Neuron (in vitro differentiated cells): ENCODE measurements at regions not wholly inside any gene's neighbourhood (a gene's known extent, or its start where the extent isn't known, plus 50 kb on each side); places are given as distances from the start of the nearest gene placed in this dataset.

ENCODE experiments used
- H2AFZ ChIP-seq: one replicate; pipeline ENCODE4 v1.6.1; 2013; ENCODE audit warnings: low read depth, mild to moderate bottlenecking, inconsistent platforms, low read length, moderate library complexity
- H3K27me3 ChIP-seq: one replicate; pipeline ENCODE4 v1.6.1; 2013; ENCODE audit warnings: low read length; ENCODE audit not compliant: insufficient read depth
- H3K36me3 ChIP-seq: one replicate; pipeline ENCODE4 v1.6.1; 2013; ENCODE audit warnings: low read length; ENCODE audit not compliant: insufficient read depth
- H3K4me1 ChIP-seq: one replicate; pipeline ENCODE4 v1.6.1; 2013; ENCODE audit warnings: low read length; ENCODE audit not compliant: insufficient read depth
- H3K4me3 ChIP-seq: 2 replicates; pipeline ENCODE4 v1.5.1; 2013; ENCODE audit warnings: mild to moderate bottlenecking, low read length, moderate library complexity
- H3K9me3 ChIP-seq: one replicate; pipeline ENCODE4 v1.6.1; 2013; ENCODE audit warnings: low read length

DNA sequence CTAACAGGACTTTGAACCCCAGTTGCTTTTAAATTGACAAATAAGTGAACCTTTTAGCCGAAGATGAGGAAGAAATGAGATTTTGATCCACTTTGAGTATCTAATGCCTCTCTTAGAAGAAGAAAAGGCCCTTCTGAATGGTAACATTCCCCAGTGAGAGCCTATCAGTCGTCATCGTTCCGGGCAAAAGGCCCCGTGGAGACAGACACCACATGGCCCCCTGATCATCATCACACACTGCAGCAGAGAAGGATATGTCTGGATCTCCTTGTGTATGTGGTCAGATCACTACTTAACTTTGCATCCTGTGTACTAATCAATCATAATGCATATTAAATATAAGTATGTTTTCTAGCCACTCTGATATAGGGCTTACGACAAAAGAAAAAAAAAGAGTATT lies 87.3 kb upstream of the SMYD2 start:
- H3K4me1 ChIP-seq: peaks cover 26% of the 10 kb centered on the region
- no peaks in the 10 kb centered on the region for H3K27me3 ChIP-seq
- no peaks in the 10 kb centered on the region for H3K36me3 ChIP-seq
- peak overlapping the region; percentile 41 for H3K4me3 ChIP-seq
- H2AFZ ChIP-seq: no peak overlapping the region
- H3K9me3 ChIP-seq: peaks cover 3% of the 10 kb centered on the region

DNA sequence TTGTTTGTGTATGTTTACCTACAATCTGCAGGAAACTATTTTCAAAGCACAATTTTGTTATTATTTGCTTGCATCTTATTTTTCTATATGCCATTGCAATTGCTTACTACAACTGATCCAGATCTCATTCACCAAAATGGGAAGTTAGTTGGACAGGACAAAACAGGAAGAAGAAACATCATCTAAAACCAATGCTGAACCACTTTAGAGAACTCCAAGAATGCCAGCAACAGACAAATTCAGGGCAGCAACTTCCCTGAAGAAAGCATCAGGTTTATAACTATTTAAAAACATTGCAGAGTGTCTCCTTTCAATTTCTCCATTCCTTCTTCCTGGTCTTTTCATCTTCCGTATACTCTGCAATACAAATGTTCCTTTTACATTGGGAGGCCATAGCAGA lies 82.4 kb upstream of the SMYD2 start:
- Histone ChIP-seq H3K4me1 (peaks cover 21% of the 10 kb centered on the region), H3K36me3 (no peaks in the 10 kb centered on the region), H2AFZ (no peak overlapping the region), H3K27me3 (no peaks in the 10 kb centered on the region), H3K4me3 (no peak overlapping the region), H3K9me3 (peaks cover 3% of the 10 kb centered on the region)

DNA sequence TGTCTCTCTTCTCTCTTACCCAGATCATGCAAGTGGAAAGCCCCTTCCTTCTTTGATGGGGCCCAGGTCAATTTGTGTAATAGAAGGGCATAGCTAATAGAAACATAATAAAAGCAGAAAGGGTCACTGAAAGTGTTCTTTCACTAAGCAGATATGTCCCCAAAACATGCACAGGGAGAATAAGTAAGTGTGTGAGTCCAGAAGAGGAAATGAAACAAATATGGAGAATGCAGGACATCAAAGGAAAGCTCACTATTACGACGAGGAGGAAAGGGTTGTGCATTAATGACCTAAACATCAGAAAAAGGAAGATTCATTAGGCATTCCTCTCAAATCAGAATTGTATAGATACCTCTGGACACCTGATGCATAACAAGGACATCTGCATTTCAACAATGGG lies 81.4 kb upstream of the SMYD2 start:
- H3K27me3 ChIP-seq: no peaks in the 10 kb centered on the region
- no peak overlapping the region for H2AFZ ChIP-seq
- H3K4me3 ChIP-seq: no peak overlapping the region
- no peaks in the 10 kb centered on the region for H3K36me3 ChIP-seq
- peaks cover 19% of the 10 kb centered on the region for H3K4me1 ChIP-seq
- H3K9me3 ChIP-seq: peaks cover 3% of the 10 kb centered on the region

DNA sequence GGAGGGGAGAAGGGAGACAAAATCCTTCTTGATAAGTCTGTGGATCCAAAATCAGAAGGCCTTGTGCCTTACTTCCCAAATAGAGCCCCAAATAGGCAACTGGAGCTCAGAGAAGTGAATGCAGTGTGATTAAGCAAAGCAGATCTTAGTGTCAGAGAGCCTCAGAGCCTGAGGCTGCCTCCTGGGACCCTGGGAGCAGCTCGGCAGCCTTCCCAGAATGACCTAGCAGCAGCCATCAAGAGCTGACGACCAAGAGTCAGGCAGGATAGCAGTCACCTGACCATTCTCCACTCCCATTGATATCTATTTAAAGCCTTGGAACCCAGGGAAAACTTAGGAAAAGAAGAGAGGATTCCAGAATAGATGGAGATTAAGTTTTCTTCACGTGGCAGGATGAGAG lies 78.0 kb upstream of the SMYD2 start:
- no peaks in the 10 kb centered on the region for H3K27me3 ChIP-seq

DNA sequence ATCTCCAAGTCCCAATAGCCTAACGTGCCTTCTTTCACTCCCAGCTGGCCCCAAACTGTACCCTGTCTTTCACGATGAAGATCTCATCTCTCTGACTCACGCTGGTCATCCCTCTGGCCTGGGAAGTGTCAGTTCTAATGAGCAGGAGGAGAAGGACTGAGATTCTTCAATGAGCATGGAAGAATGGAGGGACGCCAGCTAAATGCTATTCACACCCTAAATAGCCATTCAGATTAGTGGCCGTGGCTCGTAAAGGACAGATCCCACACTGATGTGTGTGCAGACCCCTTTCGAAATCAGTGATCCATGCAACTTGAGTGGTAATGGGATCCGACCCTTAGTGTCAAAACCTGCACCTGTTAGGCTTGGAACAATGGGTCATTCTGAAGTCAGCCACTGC lies 75.9 kb upstream of the SMYD2 start:
- Histone ChIP-seq H3K36me3 (no peaks in the 10 kb centered on the region), H3K4me3 (no peak overlapping the region), H3K27me3 (no peaks in the 10 kb centered on the region), H3K9me3 (no peaks in the 10 kb centered on the region), H2AFZ (no peak overlapping the region), H3K4me1 (peaks cover 65% of the 10 kb centered on the region)

More for the DNA sequence above, 78.0 kb upstream of the SMYD2 start:
- Histone ChIP-seq H3K4me1 (peaks cover 47% of the 10 kb centered on the region), H3K9me3 (no peaks in the 10 kb centered on the region), H2AFZ (no peak overlapping the region), H3K36me3 (no peaks in the 10 kb centered on the region), H3K4me3 (no peak overlapping the region)

DNA sequence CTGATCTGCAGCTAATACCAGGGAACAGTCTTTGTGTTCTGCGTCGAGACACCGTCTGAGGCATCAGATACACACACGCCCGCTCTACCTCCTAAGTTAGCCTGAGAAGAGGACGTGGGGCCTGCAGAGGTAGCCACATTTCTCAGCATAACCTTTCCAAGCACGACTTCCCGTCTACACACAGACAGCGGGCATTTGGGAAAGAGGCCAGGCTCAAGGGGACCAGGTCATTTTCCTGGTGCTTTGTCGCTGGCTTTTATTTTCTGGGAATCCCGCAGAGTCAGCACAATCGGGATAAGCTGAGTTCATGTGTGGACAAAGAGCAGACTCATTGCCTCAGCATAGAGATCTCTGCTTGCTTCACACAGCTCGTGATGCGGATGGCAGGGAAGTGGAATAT lies 72.5 kb upstream of the SMYD2 start:
- H3K4me3 ChIP-seq: peak overlapping the region; percentile 3
- no peaks in the 10 kb centered on the region for H3K27me3 ChIP-seq
- peaks cover 56% of the 10 kb centered on the region for H3K4me1 ChIP-seq
- no peaks in the 10 kb centered on the region for H3K36me3 ChIP-seq
- no peaks in the 10 kb centered on the region for H3K9me3 ChIP-seq
- H2AFZ ChIP-seq: peak overlapping the region; percentile 6

DNA sequence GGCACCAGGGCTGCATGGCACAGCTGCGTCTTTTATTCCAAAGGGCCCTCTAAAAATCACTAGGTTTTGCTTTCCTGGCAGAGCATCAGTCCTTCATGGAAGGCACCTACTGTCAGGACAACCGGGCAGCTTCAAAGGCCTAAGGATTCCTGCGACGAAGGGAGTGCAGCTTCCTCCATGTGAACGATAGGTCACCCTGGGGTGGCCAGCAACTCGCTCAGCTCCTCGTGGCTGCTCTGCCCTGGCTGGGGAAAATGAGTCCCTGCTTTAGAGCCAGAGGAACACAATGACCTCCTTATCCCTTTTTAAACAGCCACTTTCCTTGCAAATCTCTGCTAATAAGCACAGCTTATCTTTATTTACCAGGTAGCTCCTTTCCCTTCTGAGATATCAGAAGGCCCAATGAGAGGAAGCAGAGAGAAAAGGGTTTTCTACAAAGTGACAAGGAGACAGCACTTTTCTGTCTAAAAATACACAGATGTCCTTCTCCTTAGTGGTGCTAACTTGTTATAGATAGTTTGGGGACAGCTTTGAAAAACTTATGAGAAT lies 71.6 kb upstream of the SMYD2 start:
- H3K36me3 ChIP-seq: no peaks in the 10 kb centered on the region
- no peaks in the 10 kb centered on the region for H3K9me3 ChIP-seq
- H2AFZ ChIP-seq: no peak overlapping the region
- H3K4me1 ChIP-seq: peaks cover 57% of the 10 kb centered on the region
- H3K27me3 ChIP-seq: no peaks in the 10 kb centered on the region
- no peak overlapping the region for H3K4me3 ChIP-seq

DNA sequence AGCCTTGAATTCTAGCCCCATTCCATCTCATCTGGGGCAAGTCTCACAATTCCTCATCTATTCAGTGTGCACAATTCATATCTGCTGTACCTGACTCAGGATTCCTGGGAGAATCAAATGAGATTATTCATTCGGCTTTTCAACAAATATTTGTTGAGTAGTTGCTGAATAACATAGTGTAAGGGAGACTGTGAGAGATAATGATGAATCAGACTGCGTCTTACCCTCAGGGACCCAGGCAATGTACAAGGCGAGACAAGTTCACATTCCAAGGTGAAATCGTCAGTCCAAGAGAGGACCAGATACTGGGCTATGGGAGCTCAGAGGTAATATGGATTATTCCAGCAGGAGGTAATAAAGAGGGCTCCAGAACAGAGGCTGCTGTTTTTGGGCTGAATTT lies 67.8 kb upstream of the SMYD2 start:
- Histone ChIP-seq H3K27me3 (no peaks in the 10 kb centered on the region), H3K9me3 (no peaks in the 10 kb centered on the region), H3K36me3 (no peaks in the 10 kb centered on the region), H3K4me3 (no peak overlapping the region), H2AFZ (no peak overlapping the region), H3K4me1 (peaks cover 22% of the 10 kb centered on the region)

DNA sequence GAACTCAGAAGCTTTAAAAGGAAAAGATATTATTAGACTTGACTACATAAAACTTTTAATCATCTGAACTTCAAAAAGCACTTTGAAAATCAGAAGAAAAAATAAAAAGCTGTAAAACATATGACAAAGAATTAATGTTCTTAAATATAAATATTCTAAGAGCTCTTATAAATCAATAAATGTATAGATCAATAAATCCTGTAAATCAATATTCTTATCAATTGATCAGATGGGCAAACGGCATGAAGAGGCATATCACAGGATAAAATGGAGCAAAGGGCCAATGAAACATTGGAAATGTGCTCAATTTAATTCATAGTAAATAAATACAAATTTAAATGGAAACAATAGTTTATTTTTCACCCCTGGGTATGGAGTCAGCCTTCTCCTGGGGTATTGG lies 66.1 kb upstream of the SMYD2 start:
- no peaks in the 10 kb centered on the region for H3K9me3 ChIP-seq
- peaks cover 10% of the 10 kb centered on the region for H3K4me1 ChIP-seq
- no peak overlapping the region for H2AFZ ChIP-seq
- no peaks in the 10 kb centered on the region for H3K27me3 ChIP-seq
- H3K36me3 ChIP-seq: no peaks in the 10 kb centered on the region
- no peak overlapping the region for H3K4me3 ChIP-seq

DNA sequence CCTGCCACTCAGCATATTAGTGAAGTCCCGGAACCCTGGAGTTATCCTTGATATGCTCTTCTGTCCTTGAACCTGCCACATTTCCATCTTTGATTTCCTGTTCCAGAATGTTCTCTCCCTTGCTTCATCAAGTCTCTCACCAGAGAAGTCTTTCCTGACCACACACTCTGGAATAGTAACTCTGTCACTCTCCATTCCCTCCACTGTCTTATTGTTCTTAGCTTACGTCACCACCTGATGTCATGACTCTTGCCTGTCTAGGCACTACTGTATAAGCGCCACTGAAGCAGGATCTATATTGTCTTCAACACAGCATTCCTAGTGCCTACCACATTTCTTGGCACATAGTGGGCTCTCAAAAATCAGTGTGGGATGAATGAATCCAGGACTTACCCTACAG lies 65.4 kb upstream of the SMYD2 start:
- H3K4me3 ChIP-seq: no peak overlapping the region
- H3K4me1 ChIP-seq: peaks cover 11% of the 10 kb centered on the region
- no peak overlapping the region for H2AFZ ChIP-seq
- H3K9me3 ChIP-seq: no peaks in the 10 kb centered on the region
- H3K36me3 ChIP-seq: no peaks in the 10 kb centered on the region
- H3K27me3 ChIP-seq: no peaks in the 10 kb centered on the region

DNA sequence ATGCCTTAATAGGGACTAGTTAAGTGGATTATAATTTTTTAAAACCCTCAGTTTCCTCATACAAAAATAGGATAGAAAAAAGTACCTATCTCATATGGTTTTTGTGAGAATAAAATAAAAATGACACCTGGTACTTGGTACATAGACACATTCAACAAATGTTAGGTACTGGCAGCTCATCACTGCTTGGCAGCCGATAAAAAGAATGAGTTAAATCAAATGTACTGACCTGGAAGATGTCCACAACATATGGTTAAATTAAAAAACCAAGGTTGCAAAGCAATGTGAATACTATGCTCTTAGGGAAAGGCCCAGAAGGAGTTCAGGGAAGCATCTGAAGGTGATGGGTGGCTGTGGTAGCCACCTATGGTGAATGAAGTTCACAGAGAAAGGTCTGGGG lies 64.9 kb upstream of the SMYD2 start:
- Histone ChIP-seq H3K9me3 (no peaks in the 10 kb centered on the region), H3K36me3 (no peaks in the 10 kb centered on the region), H2AFZ (no peak overlapping the region), H3K4me3 (no peak overlapping the region), H3K4me1 (peaks cover 11% of the 10 kb centered on the region), H3K27me3 (no peaks in the 10 kb centered on the region)

DNA sequence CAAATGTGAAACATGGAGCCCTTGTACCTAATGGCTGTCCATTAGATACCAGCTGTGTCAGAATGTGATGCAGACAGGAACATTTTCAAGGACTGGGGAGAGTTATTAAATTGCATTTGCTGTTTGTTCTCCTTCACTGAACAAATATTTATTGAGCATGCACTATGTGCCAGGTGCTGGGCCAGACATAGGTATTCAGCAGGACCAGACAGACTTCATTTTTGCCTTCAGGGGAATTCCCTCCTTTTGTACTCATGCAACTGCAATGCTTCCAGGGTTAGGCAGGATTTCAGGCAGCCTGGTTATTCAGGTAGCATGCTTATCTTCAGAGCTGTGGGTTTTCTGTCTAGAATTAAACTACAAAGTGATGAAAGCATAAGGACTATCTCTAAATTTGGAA lies 64.2 kb upstream of the SMYD2 start:
- Histone ChIP-seq H3K36me3 (no peaks in the 10 kb centered on the region), H3K27me3 (no peaks in the 10 kb centered on the region), H3K4me1 (peaks cover 11% of the 10 kb centered on the region), H3K4me3 (no peak overlapping the region), H2AFZ (no peak overlapping the region), H3K9me3 (no peaks in the 10 kb centered on the region)

DNA sequence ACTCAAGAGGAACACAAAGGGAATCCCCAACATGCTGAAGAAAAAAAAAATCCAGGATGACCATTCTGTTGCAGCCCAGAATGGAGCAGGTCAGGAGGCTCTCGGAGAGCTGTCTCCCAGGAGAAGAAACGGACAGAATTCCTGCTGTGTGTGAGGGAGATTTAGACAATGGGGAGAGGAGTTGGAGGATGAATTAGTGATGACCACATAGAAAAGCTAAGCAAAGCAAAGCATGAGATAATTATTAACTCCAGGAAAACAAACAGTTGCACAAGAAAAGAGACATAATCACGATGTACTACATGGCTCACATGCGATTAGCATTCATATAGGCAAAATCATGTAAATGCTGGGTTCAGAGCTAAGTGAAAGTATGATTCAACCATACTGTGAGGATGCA lies 61.1 kb upstream of the SMYD2 start:
- Histone ChIP-seq H3K27me3 (no peaks in the 10 kb centered on the region), H3K36me3 (no peaks in the 10 kb centered on the region), H3K9me3 (no peaks in the 10 kb centered on the region), H3K4me3 (no peak overlapping the region), H2AFZ (no peak overlapping the region), H3K4me1 (peaks cover 5% of the 10 kb centered on the region)

DNA sequence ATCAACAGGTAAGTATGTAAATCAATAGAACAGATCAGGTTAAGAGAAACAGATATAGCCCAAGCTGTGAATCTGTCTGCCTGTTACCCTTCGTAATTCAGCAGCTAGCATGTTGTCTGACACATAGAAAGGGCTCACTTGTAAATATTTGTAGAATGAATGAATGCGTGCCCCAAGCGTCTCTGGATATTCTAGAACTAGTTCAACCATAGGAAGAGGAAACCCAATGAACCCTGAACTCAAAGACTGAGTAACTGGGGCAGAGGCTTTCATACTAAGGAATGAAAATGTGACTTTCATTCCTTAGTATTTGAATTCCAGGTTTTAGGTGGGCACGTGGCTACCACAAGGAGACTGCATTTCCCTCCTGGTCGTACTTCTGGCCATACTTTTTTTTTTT lies 60.1 kb upstream of the SMYD2 start:
- peaks cover 5% of the 10 kb centered on the region for H3K4me1 ChIP-seq
- no peak overlapping the region for H3K4me3 ChIP-seq
- no peak overlapping the region for H2AFZ ChIP-seq
- no peaks in the 10 kb centered on the region for H3K9me3 ChIP-seq
- no peaks in the 10 kb centered on the region for H3K36me3 ChIP-seq
- no peaks in the 10 kb centered on the region for H3K27me3 ChIP-seq
